ENCODE measurements at regions not wholly inside any gene's neighbourhood (a gene's known extent, or its start where the extent isn't known, plus 50 kb on each side); places are given as distances from the start of the nearest gene placed in this dataset.
"Not testable (repeated sequence)": the region's sequence is repeated elsewhere in the genome, so short reads cannot be mapped to it uniquely, and the experiment has no call there.

DNA sequence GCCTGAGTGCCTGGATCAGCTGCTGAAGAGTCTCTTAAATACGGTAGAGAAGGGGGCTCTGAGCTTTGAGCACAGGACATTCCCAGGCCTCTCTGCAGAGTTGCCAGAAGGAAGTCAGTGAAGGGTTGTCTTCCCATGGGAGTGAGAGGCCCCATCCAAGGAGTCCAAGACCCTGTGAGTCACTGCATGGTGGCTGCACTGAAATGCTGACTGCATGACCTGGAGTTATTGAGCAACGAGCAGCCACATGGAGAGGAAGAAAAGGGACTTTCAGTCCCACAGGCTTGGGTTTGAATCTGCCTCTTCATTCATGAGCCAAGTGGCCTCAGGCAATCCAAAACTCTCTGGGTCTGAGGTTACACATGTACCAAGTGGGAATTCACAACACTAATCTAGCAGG lies 69.6 kb upstream of the RASGRF1 start:
- Mint-ChIP-seq H3K4me1 (ENCODE audit: unreplicated experiment) (no peaks in the 10 kb centered on the region), H3K9me3 (no peaks in the 10 kb centered on the region), H3K36me3 (no peaks in the 10 kb centered on the region), H3K4me3 (no peak overlapping the region), H3K27me3 (peaks cover 4% of the 10 kb centered on the region), H3K27ac (no peak overlapping the region)
- no peak for DNase-seq (ENCODE audit: extremely low spot score, unreplicated experiment)
- TF ChIP-seq, protein P1, sequence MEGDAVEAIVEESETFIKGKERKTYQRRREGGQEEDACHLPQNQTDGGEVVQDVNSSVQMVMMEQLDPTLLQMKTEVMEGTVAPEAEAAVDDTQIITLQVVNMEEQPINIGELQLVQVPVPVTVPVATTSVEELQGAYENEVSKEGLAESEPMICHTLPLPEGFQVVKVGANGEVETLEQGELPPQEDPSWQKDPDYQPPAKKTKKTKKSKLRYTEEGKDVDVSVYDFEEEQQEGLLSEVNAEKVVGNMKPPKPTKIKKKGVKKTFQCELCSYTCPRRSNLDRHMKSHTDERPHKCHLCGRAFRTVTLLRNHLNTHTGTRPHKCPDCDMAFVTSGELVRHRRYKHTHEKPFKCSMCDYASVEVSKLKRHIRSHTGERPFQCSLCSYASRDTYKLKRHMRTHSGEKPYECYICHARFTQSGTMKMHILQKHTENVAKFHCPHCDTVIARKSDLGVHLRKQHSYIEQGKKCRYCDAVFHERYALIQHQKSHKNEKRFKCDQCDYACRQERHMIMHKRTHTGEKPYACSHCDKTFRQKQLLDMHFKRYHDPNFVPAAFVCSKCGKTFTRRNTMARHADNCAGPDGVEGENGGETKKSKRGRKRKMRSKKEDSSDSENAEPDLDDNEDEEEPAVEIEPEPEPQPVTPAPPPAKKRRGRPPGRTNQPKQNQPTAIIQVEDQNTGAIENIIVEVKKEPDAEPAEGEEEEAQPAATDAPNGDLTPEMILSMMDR (conservative IDR thresholded peaks at IDR 0.05): no peak

DNA sequence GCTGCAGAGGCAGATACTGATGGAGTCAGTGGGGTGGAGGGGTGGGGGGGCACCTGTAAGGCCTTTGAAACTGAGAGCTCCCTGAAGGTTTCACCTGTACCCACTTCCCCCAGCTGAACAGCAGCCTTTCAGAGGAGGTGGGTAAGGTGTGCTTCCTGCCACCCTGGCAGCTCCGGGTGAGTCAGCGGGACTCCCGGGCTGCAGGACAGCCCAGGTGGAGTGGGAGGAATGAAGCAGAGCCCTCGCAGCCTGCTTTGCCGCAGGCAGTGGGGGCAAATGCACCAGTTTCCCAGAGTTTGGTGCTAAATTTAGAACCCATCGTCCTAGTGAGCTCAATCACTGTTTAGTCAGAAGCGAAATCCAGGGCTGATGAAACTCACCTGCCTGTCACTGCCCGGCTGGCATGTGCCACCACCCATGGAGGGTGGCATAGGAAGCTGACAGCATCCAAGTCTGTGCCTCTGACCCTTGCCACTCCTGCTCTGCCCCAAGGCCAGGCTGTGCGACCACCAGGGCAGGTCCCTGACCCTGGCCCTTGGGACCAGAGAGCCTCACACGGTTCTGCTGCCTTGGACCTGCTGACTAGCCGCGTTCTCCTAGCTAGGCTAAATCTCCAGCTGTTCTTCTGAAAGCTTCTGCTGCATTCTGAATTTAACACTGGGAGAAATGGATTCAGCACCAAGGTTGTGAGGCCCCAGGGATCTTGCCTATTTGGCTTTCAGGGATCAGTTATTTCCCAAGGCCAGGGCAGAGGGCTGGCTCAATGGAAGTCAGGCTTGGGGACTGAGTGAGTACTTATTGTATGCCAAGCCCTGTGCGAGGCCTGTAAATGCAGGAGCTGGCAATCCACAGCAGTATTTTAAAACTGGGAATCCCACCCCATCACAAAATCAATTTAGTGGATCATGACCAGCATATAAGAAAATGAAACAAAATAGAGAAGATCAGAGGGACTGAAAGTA lies 67.3 kb upstream of the RASGRF1 start:
- TF ChIP-seq, protein P1 (conservative IDR thresholded peaks at IDR 0.05): no peak
- no peak overlapping the region for H3K27ac Mint-ChIP-seq
- H3K4me3 Mint-ChIP-seq: no peak overlapping the region
- peaks cover 6% of the 10 kb centered on the region for H3K4me1 Mint-ChIP-seq (ENCODE audit: unreplicated experiment)
- no peak for DNase-seq (ENCODE audit: extremely low spot score, unreplicated experiment)
- H3K36me3 Mint-ChIP-seq: no peaks in the 10 kb centered on the region
- H3K27me3 Mint-ChIP-seq: no peaks in the 10 kb centered on the region
- H3K9me3 Mint-ChIP-seq: no peaks in the 10 kb centered on the region

DNA sequence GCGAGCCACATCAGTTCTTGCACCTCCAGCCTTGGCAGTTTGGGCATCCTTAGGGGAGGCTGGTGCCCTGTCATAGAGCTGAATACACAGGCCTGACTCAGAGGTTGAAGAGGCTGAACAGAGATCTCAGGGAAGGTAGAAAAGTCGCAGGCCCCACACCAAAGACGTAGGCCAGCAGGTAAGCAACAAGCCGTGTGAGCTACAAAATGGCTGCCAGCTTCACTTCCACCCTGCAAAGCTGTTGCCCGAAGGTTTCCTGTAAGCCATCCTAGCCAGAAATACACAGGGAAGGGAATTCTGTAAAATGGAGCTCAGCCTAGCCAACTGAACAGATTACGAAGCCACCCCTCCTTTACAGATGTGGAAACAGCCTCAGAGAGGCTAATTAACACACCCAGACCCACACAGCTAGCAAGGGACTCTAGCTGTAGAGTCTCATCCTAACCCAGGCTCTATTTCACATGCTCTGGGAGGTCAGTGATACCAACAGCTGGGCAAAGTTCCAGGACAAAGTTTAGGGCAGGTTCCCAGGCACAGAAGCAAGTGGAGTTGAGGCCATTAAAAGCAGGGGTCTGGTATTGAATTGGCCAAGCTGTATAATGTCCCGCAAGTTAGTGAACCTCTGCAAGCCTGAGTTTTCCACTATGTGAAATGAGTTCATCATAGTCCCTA lies 66.3 kb upstream of the RASGRF1 start:
- Mint-ChIP-seq H3K9me3 (no peaks in the 10 kb centered on the region), H3K36me3 (no peaks in the 10 kb centered on the region), H3K27ac (no peak overlapping the region), H3K27me3 (no peaks in the 10 kb centered on the region), H3K4me1 (ENCODE audit: unreplicated experiment) (peaks cover 6% of the 10 kb centered on the region), H3K4me3 (no peak overlapping the region)
- TF ChIP-seq, protein P1 (conservative IDR thresholded peaks at IDR 0.05): no peak
- DNase-seq (ENCODE audit: extremely low spot score, unreplicated experiment): no peak

DNA sequence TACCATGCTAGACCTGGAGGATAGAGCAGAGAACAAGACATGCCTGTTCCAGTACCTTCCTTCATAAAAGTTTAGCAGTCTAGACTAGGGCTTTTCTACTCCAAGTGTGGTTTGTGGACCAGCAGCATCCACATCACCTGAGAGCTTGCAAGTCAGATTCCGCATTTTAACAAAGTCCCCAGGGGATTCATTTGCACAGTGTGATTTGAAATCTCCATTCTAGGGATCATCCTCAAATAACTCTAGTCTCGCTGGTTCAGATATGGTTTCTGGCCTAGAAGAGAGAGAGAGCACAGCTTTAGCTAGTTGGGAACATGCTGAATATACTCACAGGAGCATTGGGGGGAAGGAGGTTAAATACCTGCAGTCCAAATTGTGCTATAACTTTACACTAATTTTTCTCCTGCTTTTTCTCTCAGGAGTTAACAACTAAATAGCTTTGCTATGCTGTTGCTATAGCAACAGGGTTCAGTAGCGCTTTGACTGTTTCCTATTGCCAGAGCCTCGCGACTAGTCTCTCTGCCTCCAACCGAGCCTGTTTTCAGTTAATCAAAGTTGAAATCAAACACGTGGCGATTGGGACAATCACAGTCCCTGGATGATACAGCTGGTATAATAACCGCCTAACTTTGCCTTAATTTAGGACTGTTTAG lies 64.0 kb upstream of the RASGRF1 start:
- H3K27me3 Mint-ChIP-seq: no peaks in the 10 kb centered on the region
- H3K4me3 Mint-ChIP-seq: no peak overlapping the region
- no peak overlapping the region for H3K27ac Mint-ChIP-seq
- H3K4me1 Mint-ChIP-seq (ENCODE audit: unreplicated experiment): peaks cover 6% of the 10 kb centered on the region
- no peak for DNase-seq (ENCODE audit: extremely low spot score, unreplicated experiment)
- TF ChIP-seq, protein P1 (conservative IDR thresholded peaks at IDR 0.05): no peak
- no peaks in the 10 kb centered on the region for H3K9me3 Mint-ChIP-seq
- no peaks in the 10 kb centered on the region for H3K36me3 Mint-ChIP-seq

DNA sequence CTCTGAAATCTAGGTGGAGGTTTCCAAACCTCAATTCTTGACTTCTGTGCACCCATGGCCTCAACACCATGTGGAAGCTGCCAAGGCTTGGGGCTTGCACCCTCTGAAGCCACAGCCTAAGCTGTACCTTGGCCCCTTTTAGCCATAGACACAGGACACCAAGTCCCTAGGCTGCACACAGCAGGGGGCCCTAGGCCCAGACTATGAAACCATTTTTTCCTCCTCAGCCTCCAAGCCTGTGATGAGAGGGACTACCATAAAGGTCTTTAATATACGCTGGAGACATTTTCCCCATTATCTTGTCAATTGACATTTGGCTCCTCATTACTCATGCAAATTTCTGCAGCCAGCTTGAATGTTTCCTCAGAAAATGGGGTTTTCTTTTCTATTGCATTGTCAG lies 53.7 kb upstream of the RASGRF1 start:
- not testable (repeated sequence) for H3K36me3 Mint-ChIP-seq; H3K4me1 Mint-ChIP-seq (ENCODE audit: unreplicated experiment); DNase-seq (ENCODE audit: extremely low spot score, unreplicated experiment); H3K4me3 Mint-ChIP-seq; H3K27ac Mint-ChIP-seq
- peaks cover 18% of the 10 kb centered on the region for H3K27me3 Mint-ChIP-seq
- H3K9me3 Mint-ChIP-seq: peaks cover 12% of the 10 kb centered on the region

Data from type B pancreatic cell (in vitro differentiated cells).